ENCODE measurements at regions not wholly inside any gene's neighbourhood (a gene's known extent, or its start where the extent isn't known, plus 50 kb on each side); places are given as distances from the start of the nearest gene placed in this dataset.

GRCh38 chr4:24468071-24468470, 116.3 kb downstream of the DHX15 start:
- TF ChIP-seq GABPA (IDR thresholded peaks at IDR 0.05; ENCODE audit: borderline replicate concordance, insufficient read depth, low read length) (no peak), RFX5 (IDR thresholded peaks at IDR 0.05; ENCODE audit: borderline replicate concordance, low read depth, low read length) (no peak), EZH2 (IDR thresholded peaks at IDR 0.05; ENCODE audit: low read depth, low read length, severe bottlenecking) (no peak), EP300 (IDR thresholded peaks at IDR 0.05; ENCODE audit: borderline replicate concordance in 1 of 2, low read depth in 2 of 2, low read length in 2 of 2) (no peak), KDM4A (IDR thresholded peaks at IDR 0.05; ENCODE audit: low read depth, low read length, severe bottlenecking) (no peak)
- TF ChIP-seq, protein P1, sequence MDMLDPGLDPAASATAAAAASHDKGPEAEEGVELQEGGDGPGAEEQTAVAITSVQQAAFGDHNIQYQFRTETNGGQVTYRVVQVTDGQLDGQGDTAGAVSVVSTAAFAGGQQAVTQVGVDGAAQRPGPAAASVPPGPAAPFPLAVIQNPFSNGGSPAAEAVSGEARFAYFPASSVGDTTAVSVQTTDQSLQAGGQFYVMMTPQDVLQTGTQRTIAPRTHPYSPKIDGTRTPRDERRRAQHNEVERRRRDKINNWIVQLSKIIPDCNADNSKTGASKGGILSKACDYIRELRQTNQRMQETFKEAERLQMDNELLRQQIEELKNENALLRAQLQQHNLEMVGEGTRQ (IDR thresholded peaks at IDR 0.05; ENCODE audit: low read length) = no peak
